MCF 10A (cell line): ENCODE measurements at regions not wholly inside any gene's neighbourhood (a gene's known extent, or its start where the extent isn't known, plus 50 kb on each side); places are given as distances from the start of the nearest gene placed in this dataset.

Experiments used
- BruUV-seq: library from RNA; stranded (reverse); fragments of 400-500 nt; replicated peaks from 2 replicates; lab custom pipeline; 2021; lab: Mats Ljungman, UMichigan
- CTCF ChIA-PET: fragments of 300-600 bp; sonication (Branson Sonifier 250); formaldehyde crosslinking; extraction: SDS; loops from one replicate; lab custom pipeline; 2021; ENCODE audit warnings: antibody characterized with exemption, inconsistent platforms; lab: Yijun Ruan, JAX
- POLR2A ChIA-PET: fragments of 300-600, 350-650 bp; sonication (Branson Sonifier 250); formaldehyde crosslinking; extraction: SDS; loops from one replicate; lab custom pipeline; 2020; ENCODE audit warnings: antibody characterized with exemption, inconsistent platforms; lab: Yijun Ruan, JAX
- DNase-seq: peaks from one replicate; pipeline ENCODE4 v3.0.0-alpha.2; 2018; ENCODE audit not compliant: unreplicated experiment
- H3K27ac Mint-ChIP-seq: one replicate; pipeline ENCODE4 v1.8.0; 2022; ENCODE audit warnings: mild to moderate bottlenecking, low read depth, mixed read lengths; ENCODE audit not compliant: unreplicated experiment
- H3K27me3 Mint-ChIP-seq: one replicate; pipeline ENCODE4 v1.8.0; 2022; ENCODE audit warnings: mixed read lengths; ENCODE audit not compliant: insufficient read depth, unreplicated experiment
- H3K36me3 Mint-ChIP-seq: one replicate; pipeline ENCODE4 v1.8.0; 2022; ENCODE audit warnings: mild to moderate bottlenecking, moderate library complexity, mixed read lengths; ENCODE audit not compliant: insufficient read depth, unreplicated experiment
- H3K4me1 Mint-ChIP-seq: one replicate; pipeline ENCODE4 v1.8.0; 2022; ENCODE audit warnings: mixed read lengths; ENCODE audit not compliant: insufficient read depth, unreplicated experiment
- H3K4me3 Mint-ChIP-seq: one replicate; pipeline ENCODE4 v1.8.0; 2022; ENCODE audit warnings: mild to moderate bottlenecking, moderate library complexity, mixed read lengths; ENCODE audit not compliant: unreplicated experiment
- H3K9me3 Mint-ChIP-seq: one replicate; pipeline ENCODE4 v1.8.0; 2022; ENCODE audit warnings: mixed read lengths; ENCODE audit not compliant: unreplicated experiment
- intact Hi-C: fragments of 100-400 bp; cut with micrococcal nuclease; formaldehyde crosslinking; loops from 2 replicates; pipeline ENCODE4 v1.14.1; 2022
- TF ChIP-seq, protein P1 (sequence below): fragments of 200-600 bp; IDR thresholded peaks from one replicate; pipeline ENCODE4 v1.8.0; 2022; ENCODE audit warnings: antibody characterized with exemption, mild to moderate bottlenecking; ENCODE audit not compliant: unreplicated experiment

- intact Hi-C loops: no loop called here
- TF ChIP-seq, protein P1, sequence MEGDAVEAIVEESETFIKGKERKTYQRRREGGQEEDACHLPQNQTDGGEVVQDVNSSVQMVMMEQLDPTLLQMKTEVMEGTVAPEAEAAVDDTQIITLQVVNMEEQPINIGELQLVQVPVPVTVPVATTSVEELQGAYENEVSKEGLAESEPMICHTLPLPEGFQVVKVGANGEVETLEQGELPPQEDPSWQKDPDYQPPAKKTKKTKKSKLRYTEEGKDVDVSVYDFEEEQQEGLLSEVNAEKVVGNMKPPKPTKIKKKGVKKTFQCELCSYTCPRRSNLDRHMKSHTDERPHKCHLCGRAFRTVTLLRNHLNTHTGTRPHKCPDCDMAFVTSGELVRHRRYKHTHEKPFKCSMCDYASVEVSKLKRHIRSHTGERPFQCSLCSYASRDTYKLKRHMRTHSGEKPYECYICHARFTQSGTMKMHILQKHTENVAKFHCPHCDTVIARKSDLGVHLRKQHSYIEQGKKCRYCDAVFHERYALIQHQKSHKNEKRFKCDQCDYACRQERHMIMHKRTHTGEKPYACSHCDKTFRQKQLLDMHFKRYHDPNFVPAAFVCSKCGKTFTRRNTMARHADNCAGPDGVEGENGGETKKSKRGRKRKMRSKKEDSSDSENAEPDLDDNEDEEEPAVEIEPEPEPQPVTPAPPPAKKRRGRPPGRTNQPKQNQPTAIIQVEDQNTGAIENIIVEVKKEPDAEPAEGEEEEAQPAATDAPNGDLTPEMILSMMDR: no peak
- H3K9me3 Mint-ChIP-seq: no peaks in the 10 kb centered on the region
- no peak overlapping the region for H3K4me3 Mint-ChIP-seq
- no peak overlapping the region for H3K27ac Mint-ChIP-seq
- no peaks in the 10 kb centered on the region for H3K36me3 Mint-ChIP-seq
- CTCF ChIA-PET: no interaction called here
- no peaks in the 10 kb centered on the region for H3K4me1 Mint-ChIP-seq
- DNase-seq: no peak
- BruUV-seq: no TSS peak
- peaks cover 5% of the 10 kb centered on the region for H3K27me3 Mint-ChIP-seq
- POLR2A ChIA-PET: no interaction called here
Observed at GRCh38 chr5:136726506-136726905, 361.2 kb upstream of the TRPC7 start.

DNA sequence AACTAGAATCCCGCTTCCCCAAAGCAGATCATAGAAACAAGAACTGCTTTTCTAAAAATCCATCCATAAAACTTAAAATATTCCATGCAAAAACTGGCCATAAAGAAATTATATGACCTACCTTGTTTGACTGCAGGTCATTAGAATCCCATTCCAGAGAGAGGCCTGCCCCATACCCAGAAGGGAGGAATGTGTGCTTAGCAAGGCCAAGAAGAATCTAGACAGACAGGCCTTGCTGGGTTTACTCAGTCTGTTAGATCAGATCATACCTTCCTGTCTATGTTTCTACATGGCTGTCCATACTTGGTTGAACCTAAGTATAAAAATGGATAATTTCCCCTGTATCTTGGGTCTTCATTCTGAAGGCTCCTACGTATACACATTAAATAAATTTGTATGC lies 358.8 kb upstream of the TRPC7 start:
- Mint-ChIP-seq H3K4me1 (no peaks in the 10 kb centered on the region), H3K27me3 (peaks cover 10% of the 10 kb centered on the region), H3K27ac (no peak overlapping the region), H3K36me3 (no peaks in the 10 kb centered on the region), H3K4me3 (no peak overlapping the region), H3K9me3 (no peaks in the 10 kb centered on the region)
- intact Hi-C loops: no loop called here
- ChIA-PET CTCF (interaction anchor here (0.6 to 1.2 kb wide), 3 partner anchors 32 to 360 kb away, joined by 3 to 5 read pairs (median 4); no protein-coding TSS in a partner anchor), POLR2A (no interaction called here)
- no TSS peak for BruUV-seq
- TF ChIP-seq, protein P1: no peak
- no peak for DNase-seq

- intact Hi-C loops: no loop called here
- TF ChIP-seq, protein P1: no peak
- Mint-ChIP-seq H3K4me3 (no peak overlapping the region), H3K36me3 (no peaks in the 10 kb centered on the region), H3K27me3 (peaks cover 10% of the 10 kb centered on the region), H3K27ac (no peak overlapping the region), H3K9me3 (no peaks in the 10 kb centered on the region), H3K4me1 (no peaks in the 10 kb centered on the region)
- DNase-seq: no peak
- POLR2A ChIA-PET: no interaction called here
- no TSS peak for BruUV-seq
- CTCF ChIA-PET: interaction anchor here (0.5 kb wide), 1 partner anchor 66 kb away, joined by 3 read pairs; no protein-coding TSS in a partner anchor
Observed at GRCh38 chr5:136722581-136722980, 357.2 kb upstream of the TRPC7 start.

GRCh38 chr5:136722086-136722485 lies 356.7 kb upstream of the TRPC7 start:
- TF ChIP-seq, protein P1: no peak
- ChIA-PET CTCF (interaction anchor here (0.6 kb wide), 1 partner anchor 86 kb away, joined by 8 read pairs; no protein-coding TSS in a partner anchor), POLR2A (no interaction called here)
- no peaks in the 10 kb centered on the region for H3K36me3 Mint-ChIP-seq
- H3K9me3 Mint-ChIP-seq: no peaks in the 10 kb centered on the region
- H3K4me1 Mint-ChIP-seq: no peaks in the 10 kb centered on the region
- intact Hi-C loops: no loop called here
- H3K4me3 Mint-ChIP-seq: no peak overlapping the region
- H3K27me3 Mint-ChIP-seq: peaks cover 10% of the 10 kb centered on the region
- no peak overlapping the region for H3K27ac Mint-ChIP-seq
- no peak for DNase-seq
- no TSS peak for BruUV-seq
